NCI-H2196 (cell line): ENCODE measurements at regions not wholly inside any gene's neighbourhood (a gene's known extent, or its start where the extent isn't known, plus 50 kb on each side); places are given as distances from the start of the nearest gene placed in this dataset.
"Not testable (repeated sequence)": the region's sequence is repeated elsewhere in the genome, so short reads cannot be mapped to it uniquely, and the experiment has no call there.

Source experiments
- DNase-seq: peaks from one replicate; lab custom pipeline; 2025; ENCODE audit not compliant: unreplicated experiment; lab: John Stamatoyannopoulos, UW

- DNase-seq, result no peak
These were observed 51.5 kb upstream of the MELK start for GRCh38 chr9:36521148-36521547.

DNA sequence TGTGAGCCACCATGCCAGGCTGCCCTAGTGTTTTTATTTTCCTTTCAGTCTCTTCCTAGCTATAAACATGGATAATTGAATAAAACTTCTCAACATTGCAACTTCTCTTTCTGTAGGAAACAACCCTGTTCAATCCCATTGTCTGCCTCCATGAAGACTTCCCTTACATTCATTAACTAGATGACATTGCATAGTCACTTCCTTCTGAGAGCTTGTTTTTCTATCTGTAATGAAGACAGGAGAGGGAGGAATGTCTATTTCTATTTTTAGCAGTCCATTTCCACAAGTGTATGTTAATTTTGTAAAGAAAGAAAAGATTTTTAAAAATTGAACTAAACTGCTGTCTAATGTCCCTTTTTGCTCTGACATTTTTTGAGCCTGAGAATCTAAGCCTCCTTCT, 55.6 kb upstream of the MELK start:
- DNase-seq, result no peak

DNA sequence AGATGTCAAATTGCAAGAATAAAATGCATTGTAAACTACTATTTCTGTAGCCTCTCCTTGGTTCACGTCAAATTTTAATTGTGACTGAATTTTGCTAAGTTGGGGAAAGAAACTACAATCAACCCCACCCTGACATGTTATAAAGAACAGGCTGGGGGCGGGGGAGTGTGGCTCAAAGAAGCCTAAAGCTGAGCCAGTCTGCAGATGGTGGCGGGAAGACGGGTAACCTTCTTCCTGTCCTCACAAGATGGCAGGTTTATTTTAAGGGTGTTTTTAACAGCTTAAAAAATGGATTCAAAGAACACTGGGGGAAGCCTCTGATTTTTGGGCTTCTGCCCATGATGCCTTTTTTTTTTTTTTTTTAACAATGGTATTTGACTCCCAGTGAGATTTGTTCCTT, 68.5 kb upstream of the MELK start:
- DNase-seq, result no peak

- no peak for DNase-seq
These were observed 69.3 kb upstream of the MELK start for GRCh38 chr9:36503172-36504088.

GRCh38 chr9:36501727-36502126, 71.0 kb upstream of the MELK start:
- no peak for DNase-seq

- DNase-seq, result not testable (repeated sequence)
These were observed 71.8 kb upstream of the MELK start for GRCh38 chr9:36500931-36501330.

DNA sequence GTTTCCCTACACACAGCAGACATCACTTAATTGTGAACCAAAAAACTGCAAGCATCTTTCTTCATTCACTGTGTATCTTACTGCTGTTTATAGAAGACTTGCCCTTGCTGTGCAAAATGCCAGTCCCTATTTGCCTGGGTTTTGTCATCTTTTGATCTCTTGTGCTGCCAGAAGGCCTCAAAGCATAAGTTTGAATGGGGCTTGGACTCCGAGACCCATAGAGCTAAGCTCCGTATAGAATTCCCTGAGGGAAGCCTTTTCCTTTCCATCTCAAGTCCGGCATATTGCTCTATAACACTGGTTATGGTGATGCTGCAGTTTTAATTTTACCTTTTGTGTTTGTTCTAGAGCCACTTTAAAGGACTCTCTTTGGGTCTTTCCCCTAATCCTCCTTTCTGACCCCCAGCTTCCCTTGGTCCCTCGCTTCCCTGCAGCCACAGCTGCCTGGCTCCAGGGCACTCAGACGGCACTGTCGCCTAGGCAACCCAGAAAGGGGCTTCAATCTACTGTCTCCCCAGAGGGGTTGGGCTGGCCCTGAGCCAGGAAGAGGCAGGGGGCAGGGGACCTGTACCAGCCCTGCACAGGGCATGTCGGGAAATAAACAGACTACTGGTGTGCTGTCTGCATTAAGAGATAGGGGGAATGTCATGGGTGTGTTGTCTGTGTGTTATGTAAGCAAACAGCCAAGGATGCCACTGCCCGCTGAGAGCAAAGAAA, 73.4 kb upstream of the MELK start:
- no peak for DNase-seq

- DNase-seq, result not testable (repeated sequence)
These were observed 79.1 kb upstream of the MELK start for GRCh38 chr9:36493564-36493963.

- DNase-seq, result no peak
These were observed 79.8 kb upstream of the MELK start for GRCh38 chr9:36492865-36493264.

DNA sequence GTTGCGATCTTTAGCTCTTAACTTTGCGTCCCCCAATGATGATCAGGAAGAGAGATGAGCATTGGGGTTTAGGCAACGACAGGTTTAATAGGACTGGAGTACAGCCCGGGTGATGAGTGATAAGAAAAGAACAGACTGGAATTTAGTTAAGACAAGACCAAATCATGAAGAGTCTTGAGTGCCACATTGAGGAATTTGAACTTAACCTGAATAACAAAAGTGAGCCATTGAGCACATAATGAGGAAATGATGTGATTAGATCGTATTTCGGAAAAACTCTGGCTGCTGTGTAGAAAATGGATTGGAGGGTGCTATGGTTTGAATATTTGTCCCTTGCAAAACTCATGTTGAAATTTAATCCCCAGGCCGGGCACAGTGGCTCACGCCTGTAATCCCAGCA, 83.2 kb upstream of the MELK start:
- DNase-seq, result no peak

DNA sequence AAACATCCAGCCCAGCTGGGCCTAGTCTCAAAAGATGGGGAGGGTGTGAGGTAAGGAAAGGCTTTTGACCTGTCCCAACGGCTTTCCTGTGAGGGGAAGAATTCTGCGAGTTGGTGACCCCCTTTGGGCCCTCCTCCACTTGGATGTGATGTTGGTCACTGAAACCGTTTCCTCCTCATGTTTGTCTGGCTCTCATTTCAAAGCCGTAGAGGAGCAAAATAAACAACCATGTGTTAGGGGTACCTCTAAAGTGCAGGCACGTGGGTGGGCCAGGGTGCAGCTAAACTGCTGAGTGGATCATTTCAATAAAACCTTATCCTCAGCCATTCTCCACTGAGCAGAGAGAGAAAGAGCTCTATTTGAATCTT, 84.3 kb upstream of the MELK start:
- DNase-seq, result no peak

GRCh38 chr9:36487482-36488388, 85.0 kb upstream of the MELK start:
- DNase-seq, result peak; percentile 92

GRCh38 chr9:36486933-36487481, 85.7 kb upstream of the MELK start:
- no peak for DNase-seq

GRCh38 chr9:36486329-36486932, 86.3 kb upstream of the MELK start:
- DNase-seq, result no peak

GRCh38 chr9:36485647-36486328, 85.7 kb upstream of the RNF38 start:
- DNase-seq, result no peak

GRCh38 chr9:36484124-36484523, 84.1 kb upstream of the RNF38 start:
- DNase-seq, result no peak

GRCh38 chr9:36479101-36479500, 79.0 kb upstream of the RNF38 start:
- DNase-seq, result no peak

- no peak for DNase-seq
These were observed 71.3 kb upstream of the RNF38 start for GRCh38 chr9:36471359-36471758.

DNA sequence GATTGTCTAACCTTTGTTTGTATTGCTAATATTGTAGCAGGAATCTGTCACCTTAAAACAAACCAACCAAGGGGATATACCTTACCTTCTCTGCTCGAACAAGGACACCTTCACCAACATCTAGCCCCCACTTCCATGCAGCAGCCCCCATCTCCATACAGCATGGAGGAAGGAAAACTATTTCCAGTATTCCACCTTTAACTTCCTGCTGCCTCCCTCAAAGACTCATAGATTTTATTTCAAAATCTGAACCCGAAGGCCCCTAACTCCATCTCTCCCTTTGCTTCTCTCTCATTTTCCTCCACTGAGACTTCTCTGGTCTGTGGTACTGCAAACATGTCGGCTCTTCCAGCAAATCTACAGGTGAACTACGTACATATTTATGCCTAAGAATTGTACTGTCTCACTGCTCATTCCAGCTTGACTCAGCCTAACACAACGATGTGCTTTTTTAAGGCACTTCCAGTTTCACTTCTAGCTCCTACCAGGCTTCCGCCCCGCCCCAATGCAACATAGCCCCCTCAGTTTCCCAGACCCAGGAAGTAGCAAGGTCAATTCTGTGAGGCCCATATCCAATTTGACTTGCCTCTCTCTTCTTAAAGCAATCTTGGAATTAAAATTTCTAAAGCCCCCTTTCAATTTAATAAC, 70.7 kb upstream of the RNF38 start:
- DNase-seq, result no peak

- DNase-seq, result no peak
These were observed 63.4 kb upstream of the RNF38 start for GRCh38 chr9:36463467-36463866.
